HepG2 (cell line): ENCODE measurements at regions not wholly inside any gene's neighbourhood (a gene's known extent, or its start where the extent isn't known, plus 50 kb on each side); places are given as distances from the start of the nearest gene placed in this dataset.

ENCODE experiments used
- ATAC-seq: fragments of 200-7000 bp; cut with Tn5 transposase; 3 replicates; pipeline ENCODE4 v1.9.1; 2020; ENCODE audit warnings: mild to moderate bottlenecking, moderate library complexity
- BruUV-seq: library from RNA; stranded (reverse); fragments of 400-500 nt; replicated peaks from 2 replicates; lab custom pipeline; 2021; lab: Mats Ljungman, UMichigan
- CTCF ChIA-PET: fragments of 300-600 bp; formaldehyde crosslinking; extraction: SDS; loops from one replicate; lab custom pipeline; 2021; ENCODE audit warnings: low total read pairs, inconsistent platforms, low intra/inter-chr PET ratio; lab: Yijun Ruan, JAX
- POLR2A ChIA-PET: fragments of 350-600 bp; sonication (Branson Sonifier 250); formaldehyde crosslinking; loops from one replicate; lab custom pipeline; 2020; ENCODE audit warnings: antibody characterized with exemption, inconsistent platforms; lab: Yijun Ruan, JAX
- DNase-seq: peaks from one replicate; pipeline ENCODE4 v3.0.0-alpha.2; 2015; ENCODE audit warnings: low spot score
- FAIRE-seq: peaks from 3 replicates; lab custom pipeline; 2011; peaks lifted over from hg19 to GRCh38; lab: Jason Lieb, UNC
- H2AFZ ChIP-seq: one replicate; pipeline ENCODE4 v1.6.1; 2011; ENCODE audit warnings: low read length, inconsistent platforms
- H3K27ac ChIP-seq: fragments of 300-600 bp; 3 replicates; pipeline ENCODE4 v1.8.0; 2011; ENCODE audit warnings: mixed run types, mild to moderate bottlenecking, mixed read lengths, low read length, inconsistent platforms; ENCODE audit not compliant: insufficient read depth; ENCODE audit errors: extremely low read length
- H3K27me3 ChIP-seq, 2 experiments: fragments of 200-600 bp in 1 of 2; 2 replicates in 1 of 2; 3 replicates in 1 of 2; pipeline versions ENCODE4 v1.6.0 to v1.8.0; 2011; ENCODE audit warnings: low read length in 2 of 2, mild to moderate bottlenecking in 2 of 2, moderate library complexity in 2 of 2, inconsistent platforms in 1 of 2; ENCODE audit not compliant: insufficient read depth in 2 of 2, control insufficient read depth in 1 of 2
- H3K36me3 ChIP-seq, 2 experiments: fragments of 200-600 bp in 1 of 2; replicated peaks in 1 of 2; 2 replicates in 1 of 2; 3 replicates in 1 of 2; pipeline versions ENCODE4 v1.5.1 to v1.8.0; 2011; ENCODE audit warnings: low read length in 2 of 2, inconsistent platforms in 1 of 2; ENCODE audit not compliant: insufficient read depth in 2 of 2, control insufficient read depth in 1 of 2
- H3K4me1 ChIP-seq: 2 replicates; pipeline ENCODE4 v1.5.1; 2012; ENCODE audit warnings: low read length, inconsistent platforms; ENCODE audit not compliant: insufficient read depth
- H3K4me2 ChIP-seq: 2 replicates; pipeline ENCODE4 v1.6.0; 2011; ENCODE audit warnings: low read depth, low read length, inconsistent platforms
- H3K4me3 ChIP-seq, 3 experiments: fragments of 200-600 bp in 1 of 3; sonication (generic), shearing (Covaris generic) in 1 of 3; replicated peaks in 1 of 3; 2 replicates each; pipeline ENCODE4 v1.5.1; 2011 to 2016; ENCODE audit warnings: low read length in 3 of 3, inconsistent platforms in 2 of 3, low read depth in 2 of 3, mild to moderate bottlenecking in 2 of 3, control low read depth in 1 of 3, mixed read lengths in 1 of 3; ENCODE audit not compliant: insufficient read depth in 1 of 3
- H3K79me2 ChIP-seq: one replicate; pipeline ENCODE4 v1.6.1; 2011; ENCODE audit warnings: low read length, inconsistent platforms; ENCODE audit not compliant: insufficient read depth
- H3K9ac ChIP-seq: 2 replicates; pipeline ENCODE4 v1.6.0; 2011; ENCODE audit warnings: mild to moderate bottlenecking, low read depth, low read length, inconsistent platforms; ENCODE audit not compliant: insufficient read depth
- H3K9me3 ChIP-seq: 2 replicates; pipeline ENCODE4 v1.5.1; 2012; ENCODE audit warnings: mild to moderate bottlenecking, low read length
- H4K20me1 ChIP-seq: 2 replicates; pipeline ENCODE4 v1.6.0; 2011; ENCODE audit warnings: inconsistent platforms, mild to moderate bottlenecking, low read length, moderate library complexity; ENCODE audit not compliant: insufficient read depth
- CEBPG ChIP-seq: IDR thresholded peaks from 2 replicates; pipeline ENCODE4 v1.6.1; 2016
- CHD2 ChIP-seq: IDR thresholded peaks from 2 replicates; pipeline ENCODE4 v1.6.1; 2011; ENCODE audit warnings: low read depth, low read length, improper control_type of control experiment
- GATAD1 ChIP-seq: IDR thresholded peaks from 2 replicates; pipeline ENCODE4 v1.6.1; 2016; ENCODE audit warnings: missing genetic modification reagents, missing compliant biosample characterization
- GPBP1L1 ChIP-seq: sonication (generic); formaldehyde crosslinking; IDR thresholded peaks from 2 replicates; pipeline ENCODE4 v1.5.0; 2020; ENCODE audit warnings: mild to moderate bottlenecking, missing genetic modification reagents
- KMT2A ChIP-seq: sonication (generic); formaldehyde crosslinking; IDR thresholded peaks from 2 replicates; pipeline ENCODE4 v1.4.0; 2020; ENCODE audit warnings: missing genetic modification reagents
- SATB2 ChIP-seq: sonication (generic); formaldehyde crosslinking; IDR thresholded peaks from 2 replicates; pipeline ENCODE4 v1.5.0; 2020; ENCODE audit warnings: missing genetic modification reagents
- SNAI1 ChIP-seq: sonication (generic); formaldehyde crosslinking; IDR thresholded peaks from 2 replicates; pipeline ENCODE4 v1.5.0; 2020; ENCODE audit warnings: mild to moderate bottlenecking, missing genetic modification reagents, borderline replicate concordance
- TBX3 ChIP-seq: fragments of 450-650 bp; IDR thresholded peaks from 2 replicates; pipeline ENCODE4 v1.6.1; 2017; ENCODE audit warnings: antibody characterized with exemption, mild to moderate bottlenecking, inconsistent platforms, borderline replicate concordance
- ZBTB38 ChIP-seq: sonication (generic); formaldehyde crosslinking; IDR thresholded peaks from 2 replicates; pipeline ENCODE4 v1.5.1; 2020; ENCODE audit warnings: mild to moderate bottlenecking, missing genetic modification reagents
- ZBTB42 ChIP-seq: sonication (generic); formaldehyde crosslinking; IDR thresholded peaks from 2 replicates; pipeline ENCODE4 v1.5.0; 2020; ENCODE audit warnings: mild to moderate bottlenecking, missing genetic modification reagents
- ZNF234 ChIP-seq: sonication (generic); formaldehyde crosslinking; conservative IDR thresholded peaks from 2 replicates; pipeline ENCODE4 v1.5.1; 2020; ENCODE audit warnings: mild to moderate bottlenecking, missing genetic modification reagents
- ZNF772 ChIP-seq: sonication (generic); formaldehyde crosslinking; IDR thresholded peaks from 2 replicates; pipeline ENCODE4 v1.5.0; 2020; ENCODE audit warnings: mild to moderate bottlenecking, missing genetic modification reagents
- ZSCAN25 ChIP-seq: sonication (generic); formaldehyde crosslinking; IDR thresholded peaks from 2 replicates; pipeline ENCODE4 v1.8.0; 2022; ENCODE audit warnings: mild to moderate bottlenecking, missing genetic modification reagents
- WGBS: methylation state at CpG from one replicate; pipeline ENCODE4 v1.1.6; 2017; ENCODE audit warnings: low lambda C conversion rate; 5-methylcytosine and 5-hydroxymethylcytosine counted together
- in situ Hi-C: cut with HindIII; loops from 2 replicates; pipeline ENCODE4 v1.10.0; 2017; ENCODE audit warnings: low pct_unique_long_range_greater_than_20kb; ENCODE audit not compliant: extremely low pct_ligation_motif_present
- intact Hi-C: fragments of 100-400 bp; cut with micrococcal nuclease; formaldehyde crosslinking; loops from one replicate; pipeline ENCODE4 v1.10.0; 2022; ENCODE audit not compliant: unreplicated experiment
- TF ChIP-seq, protein P1 (sequence below): sonication (generic); formaldehyde crosslinking; IDR thresholded peaks from 2 replicates; pipeline ENCODE4 v1.4.0; 2020; ENCODE audit warnings: missing genetic modification reagents
- TF ChIP-seq, protein P2 (sequence below): sonication (generic); formaldehyde crosslinking; IDR thresholded peaks from 2 replicates; pipeline ENCODE4 v1.8.0; 2022; ENCODE audit warnings: mild to moderate bottlenecking, missing genetic modification reagents, moderate library complexity

GRCh38 chr2:224099861-224100643 is 61.0 kb upstream of the SERPINE2 start (continued):
- TF ChIP-seq TBX3 (no peak), ZBTB42 (no peak), GATAD1 (CRISPR knock-in tag) (no peak)
- TF ChIP-seq, all 625 proteins: peak for 0

- ChIA-PET POLR2A (no interaction called here), CTCF (no interaction called here)
- WGBS: 73% methylated on average over 16 of the region's 16 CpGs
- H3K9me3 ChIP-seq: no peaks in the 10 kb centered on the region
- H3K9ac ChIP-seq: no peak overlapping the region
- in situ Hi-C loops (no loop called here), intact Hi-C loops (no loop called here)
- peaks cover 2 to 15% of the 10 kb centered on the region in 2 experiments; a peak in 3 of 5 replicates for H3K27me3 ChIP-seq
- no peak for FAIRE-seq
- TF ChIP-seq GPBP1L1 (no peak), ZSCAN25 (CRISPR knock-in tag) (no peak), ZNF772 (CRISPR knock-in tag) (no peak), CHD2 (no peak), KMT2A (no peak), CEBPG (CRISPR knock-in tag) (no peak), ZBTB38 (CRISPR knock-in tag) (no peak), SNAI1 (CRISPR knock-in tag) (no peak), ZNF234 (no peak), SATB2 (CRISPR knock-in tag) (no peak)
- TF ChIP-seq, protein P1, sequence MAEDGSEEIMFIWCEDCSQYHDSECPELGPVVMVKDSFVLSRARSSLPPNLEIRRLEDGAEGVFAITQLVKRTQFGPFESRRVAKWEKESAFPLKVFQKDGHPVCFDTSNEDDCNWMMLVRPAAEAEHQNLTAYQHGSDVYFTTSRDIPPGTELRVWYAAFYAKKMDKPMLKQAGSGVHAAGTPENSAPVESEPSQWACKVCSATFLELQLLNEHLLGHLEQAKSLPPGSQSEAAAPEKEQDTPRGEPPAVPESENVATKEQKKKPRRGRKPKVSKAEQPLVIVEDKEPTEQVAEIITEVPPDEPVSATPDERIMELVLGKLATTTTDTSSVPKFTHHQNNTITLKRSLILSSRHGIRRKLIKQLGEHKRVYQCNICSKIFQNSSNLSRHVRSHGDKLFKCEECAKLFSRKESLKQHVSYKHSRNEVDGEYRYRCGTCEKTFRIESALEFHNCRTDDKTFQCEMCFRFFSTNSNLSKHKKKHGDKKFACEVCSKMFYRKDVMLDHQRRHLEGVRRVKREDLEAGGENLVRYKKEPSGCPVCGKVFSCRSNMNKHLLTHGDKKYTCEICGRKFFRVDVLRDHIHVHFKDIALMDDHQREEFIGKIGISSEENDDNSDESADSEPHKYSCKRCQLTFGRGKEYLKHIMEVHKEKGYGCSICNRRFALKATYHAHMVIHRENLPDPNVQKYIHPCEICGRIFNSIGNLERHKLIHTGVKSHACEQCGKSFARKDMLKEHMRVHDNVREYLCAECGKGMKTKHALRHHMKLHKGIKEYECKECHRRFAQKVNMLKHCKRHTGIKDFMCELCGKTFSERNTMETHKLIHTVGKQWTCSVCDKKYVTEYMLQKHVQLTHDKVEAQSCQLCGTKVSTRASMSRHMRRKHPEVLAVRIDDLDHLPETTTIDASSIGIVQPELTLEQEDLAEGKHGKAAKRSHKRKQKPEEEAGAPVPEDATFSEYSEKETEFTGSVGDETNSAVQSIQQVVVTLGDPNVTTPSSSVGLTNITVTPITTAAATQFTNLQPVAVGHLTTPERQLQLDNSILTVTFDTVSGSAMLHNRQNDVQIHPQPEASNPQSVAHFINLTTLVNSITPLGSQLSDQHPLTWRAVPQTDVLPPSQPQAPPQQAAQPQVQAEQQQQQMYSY (CRISPR knock-in tag): no peak
- TF ChIP-seq, protein P2, sequence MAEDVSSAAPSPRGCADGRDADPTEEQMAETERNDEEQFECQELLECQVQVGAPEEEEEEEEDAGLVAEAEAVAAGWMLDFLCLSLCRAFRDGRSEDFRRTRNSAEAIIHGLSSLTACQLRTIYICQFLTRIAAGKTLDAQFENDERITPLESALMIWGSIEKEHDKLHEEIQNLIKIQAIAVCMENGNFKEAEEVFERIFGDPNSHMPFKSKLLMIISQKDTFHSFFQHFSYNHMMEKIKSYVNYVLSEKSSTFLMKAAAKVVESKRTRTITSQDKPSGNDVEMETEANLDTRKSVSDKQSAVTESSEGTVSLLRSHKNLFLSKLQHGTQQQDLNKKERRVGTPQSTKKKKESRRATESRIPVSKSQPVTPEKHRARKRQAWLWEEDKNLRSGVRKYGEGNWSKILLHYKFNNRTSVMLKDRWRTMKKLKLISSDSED (CRISPR knock-in tag): no peak
- H3K27ac ChIP-seq: no peak overlapping the region
- no peak overlapping the region for H2AFZ ChIP-seq
- no peak for DNase-seq
- peaks cover 26% of the 10 kb centered on the region for H3K4me1 ChIP-seq
- no peak overlapping the region for H3K4me3 ChIP-seq
- H4K20me1 ChIP-seq: no peaks in the 10 kb centered on the region
- no TSS peak for BruUV-seq
- ATAC-seq: no peak
- no peaks in the 10 kb centered on the region for H3K79me2 ChIP-seq
- H3K36me3 ChIP-seq: no peaks in the 10 kb centered on the region
- H3K4me2 ChIP-seq: no peak overlapping the region
These were observed 59.6 kb upstream of the SERPINE2 start for GRCh38 chr2:224098481-224099230.
